ENCODE measurements at regions not wholly inside any gene's neighbourhood (a gene's known extent, or its start where the extent isn't known, plus 50 kb on each side); places are given as distances from the start of the nearest gene placed in this dataset.

DNA sequence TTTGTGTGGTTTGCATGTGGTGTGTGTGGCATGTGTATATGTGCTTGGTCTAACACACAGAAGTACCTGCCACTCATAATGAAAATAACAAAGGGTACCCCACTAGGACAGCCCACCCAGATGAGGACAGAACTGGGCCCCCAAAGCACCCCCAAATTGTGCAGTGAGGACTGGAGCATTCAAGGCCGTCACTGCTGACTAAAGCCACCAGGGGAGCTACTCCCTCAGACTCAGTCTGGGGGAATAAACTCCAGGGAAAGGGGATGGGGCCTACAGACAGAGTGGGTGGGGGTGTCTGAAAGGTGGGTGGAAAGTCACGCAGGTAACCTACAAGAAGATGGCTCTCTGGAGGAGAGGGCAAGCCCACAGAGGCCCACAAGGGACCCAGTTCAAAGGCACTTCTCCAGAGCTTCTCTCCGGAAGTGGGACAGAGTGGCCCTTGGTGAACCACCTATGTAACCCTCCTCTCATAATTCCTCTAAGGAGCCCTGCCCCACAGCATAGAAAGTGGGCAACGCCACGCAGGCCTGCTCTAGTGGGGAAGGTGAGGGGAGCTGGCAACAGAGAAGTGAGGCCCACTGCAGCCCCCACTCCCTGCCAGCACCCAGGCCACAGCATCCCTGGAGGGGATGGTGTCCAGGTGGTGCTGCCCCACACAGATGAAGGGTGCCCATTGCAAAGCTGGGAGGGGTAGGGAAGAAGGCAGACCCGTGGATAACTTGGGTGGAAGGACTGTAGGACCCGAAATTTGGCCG, 122.8 kb upstream of the MAFB start:
- TF ChIP-seq CTCF (conservative IDR thresholded peaks at IDR 0.05; ENCODE audit: low read depth, low read length) = no peak
- no peak overlapping the region for H3K4me3 ChIP-seq (ENCODE audit: low read length)
- no peak for DNase-seq (ENCODE audit: low read depth)

DNA sequence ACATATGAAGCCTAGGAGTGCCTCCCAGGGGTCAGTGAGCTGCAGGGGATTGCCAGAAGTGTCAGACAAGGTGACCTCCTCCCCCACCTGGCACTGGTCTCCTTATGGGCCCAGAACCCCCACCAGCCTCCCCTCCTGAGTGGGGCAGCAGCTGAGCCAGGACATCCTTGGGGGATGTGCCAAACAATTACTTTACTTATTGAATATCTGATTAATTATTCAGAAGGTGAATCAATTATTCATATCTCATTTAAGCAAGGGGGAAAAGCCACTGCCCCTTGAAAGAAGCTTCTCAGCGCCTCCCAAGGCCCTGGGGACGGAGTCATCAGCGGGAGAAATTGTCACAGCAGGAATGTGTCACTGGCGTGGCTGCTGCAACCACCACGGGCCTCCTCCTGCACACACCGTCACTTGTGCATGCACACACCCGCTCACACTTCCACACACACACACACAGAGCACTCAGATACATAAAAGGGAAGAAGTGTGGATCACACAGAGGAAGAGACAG, 123.4 kb upstream of the MAFB start:
- H3K4me3 ChIP-seq (ENCODE audit: low read length) = no peak overlapping the region
- DNase-seq (ENCODE audit: low read depth) = no peak
- TF ChIP-seq CTCF (conservative IDR thresholded peaks at IDR 0.05; ENCODE audit: low read depth, low read length) = no peak

DNA sequence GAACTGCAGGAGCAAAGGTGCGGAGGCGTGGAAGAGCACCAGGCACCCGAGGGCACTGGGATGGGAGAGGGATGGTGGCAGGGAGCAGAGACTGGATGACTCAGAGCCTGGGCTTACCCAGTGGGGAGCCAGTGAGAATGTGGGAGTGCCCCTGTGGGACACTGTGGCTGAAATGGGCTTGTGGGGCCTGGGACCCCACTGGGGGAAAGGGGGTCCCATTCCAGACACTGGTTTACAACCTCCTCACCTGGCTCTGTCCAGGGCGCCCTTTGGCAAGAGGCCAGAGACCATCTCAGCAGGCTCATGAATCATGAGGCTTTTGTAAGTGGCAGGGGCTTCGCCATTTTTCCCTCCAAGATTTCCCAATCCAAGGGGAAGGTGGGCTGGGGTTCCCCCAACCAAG, 124.0 kb upstream of the MAFB start:
- DNase-seq (ENCODE audit: low read depth) = no peak
- no peak for TF ChIP-seq CTCF (conservative IDR thresholded peaks at IDR 0.05; ENCODE audit: low read depth, low read length)
- H3K4me3 ChIP-seq (ENCODE audit: low read length) = no peak overlapping the region

GRCh38 chr20:40813708-40814630, 124.9 kb upstream of the MAFB start:
- H3K4me3 ChIP-seq (ENCODE audit: low read length) = no peak overlapping the region
- TF ChIP-seq CTCF (conservative IDR thresholded peaks at IDR 0.05; ENCODE audit: low read depth, low read length) = no peak
- no peak for DNase-seq (ENCODE audit: low read depth)

DNA sequence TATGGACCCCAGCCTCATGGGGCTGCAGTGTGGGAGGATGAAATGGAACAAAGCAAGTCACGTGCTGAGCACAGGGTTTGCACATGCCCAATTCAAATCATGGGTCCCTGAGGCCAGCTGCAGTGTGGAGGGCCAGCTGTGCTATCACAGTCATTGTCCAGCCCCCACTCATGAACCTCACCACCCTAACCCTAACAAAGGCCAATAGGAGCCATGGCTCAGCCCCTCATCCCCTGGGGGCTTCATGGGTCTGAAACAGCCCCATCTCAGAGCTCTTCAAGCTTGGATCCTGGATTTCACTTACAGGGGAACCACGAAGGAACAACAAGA, 125.6 kb upstream of the MAFB start:
- DNase-seq (ENCODE audit: low read depth) = no peak
- no peak overlapping the region for H3K4me3 ChIP-seq (ENCODE audit: low read length)
- no peak for TF ChIP-seq CTCF (conservative IDR thresholded peaks at IDR 0.05; ENCODE audit: low read depth, low read length)

DNA sequence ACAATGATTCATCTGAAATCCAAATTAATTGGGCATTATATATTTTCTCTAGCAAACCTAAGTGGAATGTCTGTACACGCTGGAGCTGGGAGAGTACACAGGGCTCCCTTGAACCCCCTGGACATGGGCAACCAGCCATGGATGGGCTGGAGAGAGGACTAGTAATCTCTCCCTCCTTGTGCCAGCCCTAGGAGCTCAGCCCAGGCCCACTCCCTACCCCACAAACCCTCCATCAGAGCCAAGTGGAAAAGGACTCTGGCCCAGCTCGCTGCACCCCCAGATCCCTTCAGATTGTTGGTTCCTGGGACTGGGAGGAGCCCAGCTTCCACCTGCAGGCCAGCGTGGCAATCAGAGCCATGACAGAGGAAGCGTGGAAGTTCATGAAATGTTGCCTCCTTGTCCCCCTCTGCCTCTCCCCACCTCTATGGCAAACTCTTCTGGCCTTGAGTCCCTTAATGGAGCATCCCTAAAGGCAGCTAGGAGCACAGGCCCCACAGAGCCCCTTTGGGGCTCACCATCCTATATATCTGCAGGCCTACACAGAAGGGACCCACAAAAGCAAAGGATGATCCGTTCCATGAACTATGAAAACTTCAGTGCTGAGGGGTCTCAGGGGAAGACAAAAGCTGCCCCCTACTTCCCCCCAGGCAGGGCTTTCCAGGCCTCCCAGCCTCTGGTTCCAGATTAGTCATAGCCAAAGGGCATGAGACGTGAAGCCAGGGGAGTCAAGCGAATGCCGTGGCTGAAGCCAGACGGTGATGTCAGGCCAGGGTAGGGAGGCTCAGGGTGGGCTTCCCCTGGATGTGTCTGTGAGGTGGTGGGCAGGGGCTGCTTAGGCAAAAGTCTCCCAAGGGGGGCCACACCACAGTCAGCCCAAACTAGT, 126.4 kb upstream of the MAFB start:
- DNase-seq (ENCODE audit: low read depth) = no peak
- no peak overlapping the region for H3K4me3 ChIP-seq (ENCODE audit: low read length)
- no peak for TF ChIP-seq CTCF (conservative IDR thresholded peaks at IDR 0.05; ENCODE audit: low read depth, low read length)
